ENCODE measurements at regions not wholly inside any gene's neighbourhood (a gene's known extent, or its start where the extent isn't known, plus 50 kb on each side); places are given as distances from the start of the nearest gene placed in this dataset.

GRCh38 chr13:80753866-80754265, 412.9 kb upstream of the SPRY2 start:
- TF ChIP-seq CTCF (IDR thresholded peaks at IDR 0.05): no peak
- no peak for TF ChIP-seq POLR2A (IDR thresholded peaks at IDR 0.05)

Measured in gastroesophageal sphincter (tissue), 3 donors.